GM12875 (cell line): ENCODE measurements at regions not wholly inside any gene's neighbourhood (a gene's known extent, or its start where the extent isn't known, plus 50 kb on each side); places are given as distances from the start of the nearest gene placed in this dataset.
"Not testable (repeated sequence)": the region's sequence is repeated elsewhere in the genome, so short reads cannot be mapped to it uniquely, and the experiment has no call there.

Experiments used
- H3K4me3 ChIP-seq: one replicate; pipeline ENCODE4 v1.5.1; 2011; ENCODE audit warnings: low read depth, low read length, control low read depth
- TF ChIP-seq, protein P1 (sequence below): IDR thresholded peaks from 2 replicates; pipeline ENCODE4 v1.5.1; 2011; ENCODE audit warnings: low read depth, mild to moderate bottlenecking, control low read depth, inconsistent platforms, low read length, moderate library complexity, borderline replicate concordance; ENCODE audit not compliant: insufficient read depth

DNA sequence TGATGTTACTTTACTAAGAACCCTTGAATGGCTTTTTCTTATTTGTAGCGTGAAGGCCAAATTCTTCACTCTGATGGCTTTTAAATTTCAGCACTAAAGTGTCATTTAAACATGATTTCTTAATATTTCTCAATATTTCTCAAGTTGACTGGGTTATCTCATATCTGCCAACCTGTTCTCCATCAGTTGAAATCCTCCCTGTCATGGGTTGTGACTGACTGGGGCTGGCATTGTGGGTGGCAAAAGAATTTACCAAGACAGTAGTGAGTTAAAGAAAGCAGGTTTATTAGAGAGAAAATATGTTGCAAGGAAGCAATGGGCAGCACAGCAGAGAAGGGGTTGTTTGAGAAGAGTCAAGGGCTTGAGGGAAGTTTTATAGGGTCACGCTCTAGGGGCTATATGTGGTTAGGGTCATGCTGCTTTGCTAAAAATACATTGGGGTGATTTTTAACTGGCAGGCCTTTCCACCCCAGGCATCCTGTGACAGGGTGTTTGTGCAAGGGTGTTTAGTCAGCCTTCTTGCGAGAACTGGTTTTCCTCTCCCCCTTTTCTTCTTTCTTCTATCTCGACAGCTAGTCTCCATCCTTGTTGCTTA is 232.8 kb upstream of the SEL1L start:
- H3K4me3 ChIP-seq: no peak overlapping the region
- TF ChIP-seq, protein P1, sequence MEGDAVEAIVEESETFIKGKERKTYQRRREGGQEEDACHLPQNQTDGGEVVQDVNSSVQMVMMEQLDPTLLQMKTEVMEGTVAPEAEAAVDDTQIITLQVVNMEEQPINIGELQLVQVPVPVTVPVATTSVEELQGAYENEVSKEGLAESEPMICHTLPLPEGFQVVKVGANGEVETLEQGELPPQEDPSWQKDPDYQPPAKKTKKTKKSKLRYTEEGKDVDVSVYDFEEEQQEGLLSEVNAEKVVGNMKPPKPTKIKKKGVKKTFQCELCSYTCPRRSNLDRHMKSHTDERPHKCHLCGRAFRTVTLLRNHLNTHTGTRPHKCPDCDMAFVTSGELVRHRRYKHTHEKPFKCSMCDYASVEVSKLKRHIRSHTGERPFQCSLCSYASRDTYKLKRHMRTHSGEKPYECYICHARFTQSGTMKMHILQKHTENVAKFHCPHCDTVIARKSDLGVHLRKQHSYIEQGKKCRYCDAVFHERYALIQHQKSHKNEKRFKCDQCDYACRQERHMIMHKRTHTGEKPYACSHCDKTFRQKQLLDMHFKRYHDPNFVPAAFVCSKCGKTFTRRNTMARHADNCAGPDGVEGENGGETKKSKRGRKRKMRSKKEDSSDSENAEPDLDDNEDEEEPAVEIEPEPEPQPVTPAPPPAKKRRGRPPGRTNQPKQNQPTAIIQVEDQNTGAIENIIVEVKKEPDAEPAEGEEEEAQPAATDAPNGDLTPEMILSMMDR: no peak

DNA sequence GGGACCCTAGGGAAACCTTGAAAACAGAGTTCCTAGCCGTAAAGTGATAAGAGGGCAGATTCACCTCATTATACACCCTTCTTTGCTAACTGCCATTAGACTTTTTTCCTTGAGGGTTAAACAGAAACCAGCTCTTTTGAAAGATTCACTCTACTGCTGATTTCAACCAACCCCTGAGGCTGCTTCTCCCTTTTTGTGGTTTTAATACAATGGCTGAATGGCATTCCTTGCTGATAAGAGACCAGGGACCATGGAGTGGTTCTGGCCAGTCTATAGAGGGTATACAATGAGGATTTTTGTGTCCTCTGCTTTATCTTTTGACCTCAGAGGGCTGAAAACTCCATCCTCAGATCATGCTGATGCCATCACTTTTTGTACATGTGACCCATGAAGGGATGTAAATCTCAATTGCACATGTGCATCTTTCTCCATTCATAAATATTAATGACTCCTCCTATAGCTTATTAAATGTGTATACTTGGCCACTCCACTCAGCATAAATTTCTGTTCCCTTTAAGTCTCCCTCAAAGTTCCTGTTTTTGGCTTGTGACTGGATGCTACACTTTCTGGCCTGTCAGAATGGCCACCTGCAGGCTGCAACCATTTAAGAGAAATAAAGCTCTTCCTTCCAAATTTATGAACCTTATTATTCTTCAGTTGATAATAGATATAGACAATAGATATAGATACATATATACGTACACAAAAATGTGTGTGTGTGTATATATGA is 233.8 kb upstream of the SEL1L start:
- TF ChIP-seq, protein P1: no peak
- H3K4me3 ChIP-seq: no peak overlapping the region

DNA sequence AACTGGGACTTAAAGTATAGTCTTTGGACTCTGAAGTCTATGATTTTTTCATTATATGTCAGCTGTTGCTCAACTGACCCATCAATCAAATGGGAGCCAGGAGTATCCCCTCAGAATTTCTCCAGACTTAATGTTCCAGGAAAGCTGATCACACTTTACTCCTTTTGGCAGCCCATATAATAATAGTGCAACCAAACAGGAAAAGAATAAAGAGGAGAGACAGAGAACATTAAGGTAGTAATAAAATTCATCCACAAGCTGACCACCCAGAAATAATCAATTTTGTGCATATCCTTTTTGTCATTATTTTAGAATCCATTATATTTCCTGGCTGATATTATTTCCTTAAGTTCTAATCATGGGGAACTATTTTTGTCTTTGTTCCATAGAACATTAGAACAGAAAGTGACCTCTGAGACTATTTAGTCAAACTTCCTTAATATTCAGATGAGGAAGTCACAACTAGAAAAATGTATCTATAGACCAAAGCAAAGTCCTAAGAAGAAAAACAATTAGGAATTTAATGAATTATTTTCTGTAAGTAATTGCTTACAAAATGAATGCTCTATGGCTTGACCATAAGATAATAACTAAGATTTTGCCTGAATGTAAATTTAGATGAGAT is 238.1 kb upstream of the SEL1L start:
- TF ChIP-seq, protein P1: no peak
- H3K4me3 ChIP-seq: no peak overlapping the region

DNA sequence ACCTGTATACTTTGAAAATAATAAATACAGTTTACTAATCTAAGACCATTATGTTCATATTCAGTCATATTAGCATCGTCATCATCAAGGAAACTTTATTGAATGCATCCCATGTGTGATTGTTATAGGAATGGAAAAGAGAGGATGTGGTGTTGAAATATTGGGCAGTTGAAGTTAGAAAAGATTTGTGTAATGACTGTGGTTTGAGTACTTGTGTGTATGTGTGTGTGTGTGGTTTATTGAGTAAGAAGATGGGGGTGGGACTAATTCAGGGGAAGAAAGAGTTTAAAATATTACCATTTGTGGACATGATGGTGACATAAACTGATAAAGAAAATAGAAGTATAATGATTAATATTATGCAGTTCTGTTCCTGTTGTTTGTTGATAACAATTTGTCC is 238.7 kb upstream of the SEL1L start:
- TF ChIP-seq, protein P1: no peak
- H3K4me3 ChIP-seq: no peak overlapping the region

DNA sequence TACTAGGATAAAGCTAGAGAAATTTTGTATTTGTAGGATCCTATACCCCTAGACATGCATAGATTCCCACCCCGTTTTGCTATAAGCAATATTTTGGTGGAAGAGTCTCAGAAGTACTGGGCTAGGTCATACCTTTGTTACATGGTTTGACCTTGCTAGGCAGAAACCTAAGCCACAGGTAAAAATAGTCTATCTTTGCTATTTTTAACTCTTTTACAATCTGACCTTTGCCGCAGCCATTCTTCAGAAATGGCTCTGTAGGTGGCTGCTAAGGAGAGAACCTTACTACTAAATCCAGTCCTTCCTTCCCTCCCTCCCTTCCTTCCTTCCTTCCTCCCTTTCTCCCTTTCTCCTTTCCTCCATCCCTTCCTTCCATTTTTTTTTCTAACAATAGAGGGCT is 242.9 kb upstream of the SEL1L start:
- H3K4me3 ChIP-seq: no peak overlapping the region
- TF ChIP-seq, protein P1: no peak

DNA sequence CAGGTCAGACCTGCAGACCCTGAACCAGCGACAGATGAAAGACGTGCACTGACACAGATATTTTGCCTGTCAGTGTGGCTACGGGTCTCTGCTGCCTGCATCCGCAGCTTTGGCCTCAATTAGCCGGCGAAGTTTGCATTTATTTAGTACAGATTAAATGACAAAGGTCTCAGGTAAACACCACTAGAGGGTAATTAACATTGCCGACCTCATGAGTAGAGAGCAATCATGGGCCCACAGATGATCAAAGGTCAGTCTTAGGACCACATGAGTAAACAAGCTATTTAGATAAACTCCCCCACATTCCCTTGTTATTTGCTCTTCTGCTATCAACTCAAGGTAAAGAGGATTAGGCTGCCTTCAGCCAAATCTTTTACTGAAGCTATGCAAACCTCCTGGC is 248.1 kb upstream of the SEL1L start:
- not testable (repeated sequence) for H3K4me3 ChIP-seq

DNA sequence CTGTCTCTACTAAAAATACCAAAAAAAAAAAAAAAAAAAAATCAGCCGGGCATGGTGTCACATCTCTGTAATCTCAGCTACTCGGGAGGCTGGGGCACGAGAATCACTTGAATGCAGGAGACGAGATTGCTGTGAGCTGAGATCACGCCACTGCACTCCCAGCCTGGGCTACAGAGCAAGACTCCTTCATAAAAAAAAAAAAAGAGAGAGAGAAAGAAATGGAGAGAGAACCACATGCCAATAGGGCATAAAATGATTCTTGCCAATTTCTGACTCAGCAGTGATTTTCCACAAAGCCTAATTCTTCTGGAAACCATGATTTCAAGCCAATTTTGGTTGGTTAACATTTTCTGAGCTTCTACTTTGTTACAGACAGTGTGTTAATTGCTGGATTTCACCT is 250.4 kb upstream of the SEL1L start:
- no peak overlapping the region for H3K4me3 ChIP-seq
- TF ChIP-seq, protein P1: no peak
